NCI-H524 (cell line): ENCODE measurements at regions not wholly inside any gene's neighbourhood (a gene's known extent, or its start where the extent isn't known, plus 50 kb on each side); places are given as distances from the start of the nearest gene placed in this dataset.
"Not testable (repeated sequence)": the region's sequence is repeated elsewhere in the genome, so short reads cannot be mapped to it uniquely, and the experiment has no call there.

Experiments
- DNase-seq, 2 experiments: peaks; one replicate each; lab custom pipeline; 2025; lab: John Stamatoyannopoulos, UW

GRCh38 chr7:155229548-155230168, 68.0 kb upstream of the INSIG1 start:
- peak; percentile 5 to 57 for DNase-seq

GRCh38 chr7:155230169-155230593, 67.5 kb upstream of the INSIG1 start:
- peak; percentile 9 to 35 for DNase-seq

- no peak for DNase-seq
Measured at GRCh38 chr7:155231241-155231800, 66.4 kb upstream of the INSIG1 start.

- DNase-seq: no peak
Measured at GRCh38 chr7:155231941-155232340, 65.7 kb upstream of the INSIG1 start.

- DNase-seq: no peak
Measured at GRCh38 chr7:155232911-155233310, 64.8 kb upstream of the INSIG1 start.

- no peak for DNase-seq
Measured at GRCh38 chr7:155233311-155234157, 64.1 kb upstream of the INSIG1 start.

- no peak for DNase-seq
Measured at GRCh38 chr7:155234158-155234492, 63.6 kb upstream of the INSIG1 start.

- no peak for DNase-seq
Measured at GRCh38 chr7:155234950-155235789, 62.5 kb upstream of the INSIG1 start.

GRCh38 chr7:155236386-155236785, 61.3 kb upstream of the INSIG1 start:
- no peak for DNase-seq

- no peak for DNase-seq
Measured at GRCh38 chr7:155237297-155237696, 60.4 kb upstream of the INSIG1 start.

- DNase-seq: no peak
Measured at GRCh38 chr7:155237730-155238129, 59.9 kb upstream of the INSIG1 start.

- not testable (repeated sequence) for DNase-seq
Measured at GRCh38 chr7:155239431-155240087, 58.1 kb upstream of the INSIG1 start.

- no peak for DNase-seq
Measured at GRCh38 chr7:155244675-155245074, 53.0 kb upstream of the INSIG1 start.

- no peak for DNase-seq
Measured at GRCh38 chr7:155247479-155248365, 50.0 kb upstream of the INSIG1 start.
